Prostate gland (tissue), 2 donors: ENCODE measurements at regions not wholly inside any gene's neighbourhood (a gene's known extent, or its start where the extent isn't known, plus 50 kb on each side); places are given as distances from the start of the nearest gene placed in this dataset.

Experiments
- DNase-seq: peaks from one replicate; pipeline ENCODE4 v3.0.0-alpha.2; 2019; ENCODE audit warnings: low spot score
- H3K27ac ChIP-seq, 2 donors: fragments of 200-600 bp; sonication (generic); 2 replicates each; pipeline ENCODE4 v1.5.1; 2017 to 2019
- H3K27me3 ChIP-seq: fragments of 200-600 bp; sonication (generic); replicated peaks from 2 replicates; pipeline ENCODE4 v1.5.1; 2019; ENCODE audit not compliant: insufficient read depth
- H3K36me3 ChIP-seq, 2 donors: fragments of 200-600 bp; sonication (generic); 1 replicate in 1 of 2; 2 replicates in 1 of 2; pipeline versions ENCODE4 v1.5.1 to v1.8.1; 2017 to 2019
- H3K4me1 ChIP-seq: fragments of 200-600 bp; sonication (generic); replicated peaks from 2 replicates; pipeline ENCODE4 v1.5.1; 2019
- H3K4me3 ChIP-seq, 2 donors: fragments of 200-600 bp; sonication (generic); 2 replicates each; pipeline ENCODE4 v1.5.1; 2017 to 2019
- H3K9me3 ChIP-seq: fragments of 200-600 bp; sonication (generic); 2 replicates; pipeline ENCODE4 v1.5.1; 2017
- CTCF ChIP-seq, 4 experiments: fragments of 200-600 bp in 2 of 4; fragments of 450-650 bp in 2 of 4; sonication (generic) in 2 of 4; IDR thresholded peaks; 1 replicate in 3 of 4; 2 replicates in 1 of 4; pipeline ENCODE4 v1.5.1; 2016 to 2019; ENCODE audit warnings: antibody characterized with exemption in 4 of 4, mild to moderate bottlenecking in 2 of 4, moderate library complexity in 2 of 4
- POLR2A ChIP-seq: fragments of 450-650 bp; IDR thresholded peaks from one replicate; pipeline ENCODE4 v1.6.1; 2016; ENCODE audit warnings: antibody characterized with exemption, mild to moderate bottlenecking
- POLR2AphosphoS5 ChIP-seq: sonication (generic); formaldehyde crosslinking; IDR thresholded peaks from one replicate; pipeline ENCODE4 v1.6.1; 2017; ENCODE audit warnings: antibody characterized with exemption
- WGBS: methylation state at CpG from one replicate; pipeline ENCODE4 v1.1.5; 2018; 5-methylcytosine and 5-hydroxymethylcytosine counted together
- intact Hi-C: fragments of 100-400 bp; cut with DNase I; formaldehyde crosslinking; loops from one replicate; pipeline ENCODE4 v1.14.2; 2022

- TF ChIP-seq CTCF (IDR thresholded peaks at IDR 0.05) (no peak), POLR2AphosphoS5 (no peak), POLR2A (no peak)
- Histone ChIP-seq H3K27me3 (no peaks in the 10 kb centered on the region), H3K9me3 (no peaks in the 10 kb centered on the region), H3K4me3 (no peak overlapping the region), H3K27ac (no peak overlapping the region), H3K36me3 (no peaks in the 10 kb centered on the region), H3K4me1 (no peaks in the 10 kb centered on the region)
- DNase-seq, result no peak
- intact Hi-C loops, result no loop called here
- 76% methylated on average over 3 of the region's 3 CpGs for WGBS
These were observed 53.1 kb upstream of the WNT4 start for GRCh38 chr1:22196041-22196440.

- WGBS, result 87% methylated on average over 6 of the region's 6 CpGs
- no peak for DNase-seq
- Histone ChIP-seq H3K4me3 (no peak overlapping the region), H3K9me3 (no peaks in the 10 kb centered on the region), H3K36me3 (no peaks in the 10 kb centered on the region), H3K27ac (no peak overlapping the region), H3K27me3 (no peaks in the 10 kb centered on the region), H3K4me1 (no peaks in the 10 kb centered on the region)
- TF ChIP-seq CTCF (IDR thresholded peaks at IDR 0.05) (no peak), POLR2AphosphoS5 (no peak), POLR2A (no peak)
- intact Hi-C loops, result no loop called here
These were observed 53.7 kb upstream of the WNT4 start for GRCh38 chr1:22196641-22197040.

GRCh38 chr1:22197644-22198043 is 54.7 kb upstream of the WNT4 start:
- intact Hi-C loops, result no loop called here
- 92% methylated on average over 2 of the region's 2 CpGs for WGBS
- Histone ChIP-seq H3K4me3 (no peak overlapping the region), H3K4me1 (no peaks in the 10 kb centered on the region), H3K27ac (no peak overlapping the region), H3K27me3 (no peaks in the 10 kb centered on the region), H3K36me3 (no peaks in the 10 kb centered on the region), H3K9me3 (no peaks in the 10 kb centered on the region)
- DNase-seq, result no peak
- no peak for TF ChIP-seq CTCF (IDR thresholded peaks at IDR 0.05)
- no peak for TF ChIP-seq POLR2AphosphoS5
- TF ChIP-seq POLR2A, result no peak

- WGBS, result 36% methylated on average over 1 of the region's 1 CpG
- Histone ChIP-seq H3K9me3 (no peaks in the 10 kb centered on the region), H3K27me3 (no peaks in the 10 kb centered on the region), H3K4me3 (no peak overlapping the region), H3K4me1 (no peaks in the 10 kb centered on the region), H3K36me3 (no peaks in the 10 kb centered on the region), H3K27ac (no peak overlapping the region)
- DNase-seq, result no peak
- intact Hi-C loops, result no loop called here
- TF ChIP-seq CTCF (IDR thresholded peaks at IDR 0.05), result no peak
- no peak for TF ChIP-seq POLR2A
- no peak for TF ChIP-seq POLR2AphosphoS5
These were observed 58.1 kb upstream of the WNT4 start for GRCh38 chr1:22201023-22201422.

GRCh38 chr1:22203335-22203734 is 60.4 kb upstream of the WNT4 start:
- intact Hi-C loops, result no loop called here
- H3K4me1 ChIP-seq, result no peaks in the 10 kb centered on the region
- no peaks in the 10 kb centered on the region for H3K27me3 ChIP-seq
- 93% methylated on average over 1 of the region's 1 CpG for whole genome bisulfite sequencing
- no peaks in the 10 kb centered on the region for H3K36me3 ChIP-seq
- TF ChIP-seq CTCF (IDR thresholded peaks at IDR 0.05) (no peak), POLR2A (no peak), POLR2AphosphoS5 (no peak)
- no peak for DNase-seq
- no peak overlapping the region for H3K27ac ChIP-seq
- H3K9me3 ChIP-seq, result no peaks in the 10 kb centered on the region
- H3K4me3 ChIP-seq, result no peak overlapping the region
